ENCODE measurements at regions not wholly inside any gene's neighbourhood (a gene's known extent, or its start where the extent isn't known, plus 50 kb on each side); places are given as distances from the start of the nearest gene placed in this dataset.

DNA sequence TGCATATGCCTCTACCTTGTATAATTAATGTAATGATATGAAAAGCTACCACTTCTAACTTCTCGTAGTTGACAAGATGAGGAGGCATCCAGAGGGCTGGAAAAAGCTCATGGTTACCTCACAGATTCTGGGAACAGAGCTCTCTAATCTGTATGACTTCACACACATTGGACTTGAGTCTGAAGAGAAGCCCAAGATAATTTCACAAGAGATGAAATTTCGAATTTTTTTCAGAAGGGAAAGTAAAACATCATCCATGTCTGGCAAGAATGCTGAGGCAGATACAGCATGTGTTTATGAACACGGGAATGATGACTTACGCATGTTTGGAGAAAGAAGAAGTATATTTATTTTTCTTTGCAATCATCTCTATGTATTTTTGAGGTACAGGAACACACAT is 141.8 kb upstream of the TENT5A start:
- no peak for TF ChIP-seq CTCF (IDR thresholded peaks at IDR 0.05; ENCODE audit: low read depth, low read length)
- no peak for TF ChIP-seq EZH2phosphoT487 (IDR thresholded peaks at IDR 0.05; ENCODE audit: low read depth)
